HG03103 (cell line): ENCODE measurements at regions not wholly inside any gene's neighbourhood (a gene's known extent, or its start where the extent isn't known, plus 50 kb on each side); places are given as distances from the start of the nearest gene placed in this dataset.
"Not testable (repeated sequence)": the region's sequence is repeated elsewhere in the genome, so short reads cannot be mapped to it uniquely, and the experiment has no call there.

Experiments
- ATAC-seq: cut with Tn5 transposase; IDR thresholded peaks from one replicate; pipeline ENCODE4 v1.9.1; 2021; ENCODE audit warnings: low read depth; ENCODE audit not compliant: unreplicated experiment

GRCh38 chr6:4363656-4364055 is 228.3 kb upstream of the ECI2 start:
- ATAC-seq = no peak

DNA sequence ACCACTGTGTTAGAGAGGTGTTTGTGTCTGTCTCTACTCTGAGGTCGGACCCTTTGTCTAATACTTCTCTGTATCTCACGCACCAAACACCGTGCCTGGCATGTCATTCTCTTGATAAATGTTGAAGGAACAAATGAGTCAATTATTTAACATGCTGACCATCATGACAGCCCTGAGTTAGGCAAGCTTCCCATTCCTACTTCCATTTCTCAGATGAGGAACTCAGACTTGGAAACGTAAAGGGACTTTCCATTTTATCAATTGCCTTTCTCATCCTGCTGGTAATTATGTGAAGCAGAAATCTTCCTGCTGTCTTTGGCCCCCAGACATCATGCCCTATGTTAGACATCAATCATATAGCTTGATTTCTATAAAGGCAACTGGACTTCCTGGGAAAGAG is 227.0 kb upstream of the ECI2 start:
- no peak for ATAC-seq

DNA sequence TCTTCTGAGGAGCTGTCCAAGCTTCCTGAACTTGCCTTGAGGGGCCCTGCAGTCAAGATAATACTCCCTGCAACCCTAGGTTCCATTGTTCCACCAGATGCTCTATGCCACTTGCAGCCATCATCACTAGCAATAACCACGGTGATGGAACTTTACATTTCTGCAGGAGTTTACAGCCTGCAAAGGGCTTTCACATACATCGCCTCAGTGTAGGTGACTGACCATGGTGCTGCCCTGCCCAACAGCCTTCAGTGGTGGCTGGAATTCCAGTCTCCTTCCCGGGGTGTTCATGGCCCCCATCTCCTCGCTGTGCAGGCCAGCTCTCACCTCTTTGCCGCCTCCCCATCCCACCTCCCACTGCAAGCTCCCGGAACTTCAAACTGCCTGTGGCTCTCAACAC is 225.5 kb upstream of the ECI2 start:
- no peak for ATAC-seq

GRCh38 chr6:4359108-4359730 is 223.8 kb upstream of the ECI2 start:
- no peak for ATAC-seq

DNA sequence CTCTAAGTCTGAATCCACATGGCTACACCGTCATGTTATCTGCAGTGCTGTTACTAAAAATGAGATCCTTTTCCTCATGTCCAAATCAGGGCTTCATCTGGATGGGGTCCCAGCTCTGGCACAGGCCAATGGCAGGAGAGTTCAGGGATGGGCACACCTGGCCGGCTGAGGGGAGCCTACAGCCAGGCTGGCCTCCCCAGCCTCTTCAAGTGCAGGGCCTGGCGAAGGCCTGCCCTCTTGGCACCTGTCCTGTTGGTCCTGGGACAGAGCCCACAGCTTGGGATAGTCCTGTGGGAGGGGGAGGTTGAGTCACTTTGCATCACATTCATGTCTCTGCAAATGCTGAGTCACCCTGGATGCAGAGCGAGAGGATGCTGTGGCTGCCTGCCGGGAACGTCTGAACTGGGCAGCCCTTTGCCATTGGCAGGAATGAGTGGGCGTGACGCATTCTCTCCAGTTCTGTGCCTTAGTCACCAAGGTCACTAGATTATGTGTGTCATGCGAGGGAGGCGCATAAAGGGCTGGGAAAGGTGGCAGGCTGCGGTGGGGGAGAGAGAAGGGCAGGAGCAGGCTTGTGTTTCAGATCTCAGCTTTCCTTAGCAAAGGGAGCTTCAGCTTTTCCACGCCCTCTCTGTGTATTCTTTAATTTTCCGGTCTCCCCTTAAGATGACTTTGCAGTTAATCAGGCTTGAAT is 223.2 kb upstream of the ECI2 start:
- no peak for ATAC-seq

DNA sequence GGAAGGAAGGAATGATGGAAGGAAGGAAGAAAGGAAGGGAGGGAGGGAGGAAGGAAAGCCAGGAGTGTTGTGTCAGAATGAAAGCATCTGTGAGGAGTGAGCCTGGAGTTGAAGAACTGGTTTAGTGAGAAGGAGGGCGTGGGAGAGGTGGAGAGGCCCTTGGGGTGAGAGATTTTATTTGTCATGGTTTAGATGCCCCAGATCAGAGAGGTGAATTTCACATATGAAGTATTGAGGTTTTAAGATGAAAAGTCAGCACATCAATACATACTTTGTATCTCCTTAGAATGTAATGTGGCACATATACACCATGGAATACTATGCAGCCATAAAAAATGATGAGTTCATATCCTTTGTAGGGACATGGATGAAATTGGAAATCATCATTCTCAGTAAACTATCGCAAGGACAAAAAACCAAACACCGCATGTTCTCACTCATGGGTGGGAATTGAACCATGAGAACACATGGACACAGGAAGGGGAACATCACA is 222.3 kb upstream of the ECI2 start:
- not testable (repeated sequence) for ATAC-seq

DNA sequence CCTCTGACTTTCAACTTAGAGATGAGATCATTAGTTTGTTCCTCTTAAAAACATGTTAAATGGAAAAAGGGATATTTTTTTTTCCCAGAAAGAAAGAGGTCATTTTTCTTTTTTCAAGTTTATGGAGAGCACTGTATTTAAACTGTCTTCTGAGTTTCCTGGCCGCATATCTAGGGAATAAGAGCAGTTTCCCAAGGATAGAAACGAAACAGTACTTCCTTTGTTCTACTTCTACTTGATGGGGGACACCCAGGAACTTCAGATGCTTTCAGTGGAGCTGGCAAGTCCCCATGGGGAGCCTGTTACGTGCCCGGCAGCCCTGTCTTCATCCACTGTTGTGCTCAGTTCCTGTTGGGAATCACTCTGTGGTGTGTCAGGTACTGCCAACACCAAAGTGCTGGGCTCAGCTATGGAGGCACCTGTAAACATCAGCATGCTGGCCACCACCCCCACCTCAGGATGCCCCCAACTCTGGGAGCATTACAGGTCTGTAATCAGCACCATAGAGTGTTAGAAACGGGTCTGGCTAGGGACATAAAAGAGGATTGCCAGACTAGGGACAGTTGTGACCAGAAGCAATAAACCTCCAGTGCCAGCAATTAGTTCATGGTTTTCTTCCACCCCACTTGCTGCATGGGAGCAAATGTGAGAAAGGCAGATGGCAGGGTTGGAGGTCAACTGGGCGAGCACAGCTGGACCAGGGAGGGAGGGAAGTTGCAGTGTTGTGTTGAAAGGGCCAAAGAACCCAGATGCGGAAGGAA is 221.7 kb upstream of the ECI2 start:
- no peak for ATAC-seq

DNA sequence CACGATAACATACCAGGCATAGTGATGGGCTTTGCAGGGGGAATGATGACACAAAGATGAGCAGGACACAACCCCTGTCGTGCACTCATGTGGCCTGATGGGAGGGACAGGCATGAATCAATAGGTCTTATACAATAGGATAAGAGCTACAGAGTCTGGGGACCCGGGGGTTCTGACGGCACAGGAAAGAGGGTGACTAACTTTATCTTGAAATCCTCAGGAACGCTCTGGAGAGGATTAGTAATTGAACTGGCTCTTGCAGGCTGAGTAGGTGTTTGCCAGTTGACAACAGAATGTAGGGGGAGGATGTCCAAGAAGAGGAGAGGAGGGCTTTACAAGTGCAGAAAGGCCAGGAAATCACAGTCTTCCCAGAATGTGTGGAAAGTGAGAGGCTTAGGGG is 219.9 kb upstream of the ECI2 start:
- ATAC-seq = no peak

DNA sequence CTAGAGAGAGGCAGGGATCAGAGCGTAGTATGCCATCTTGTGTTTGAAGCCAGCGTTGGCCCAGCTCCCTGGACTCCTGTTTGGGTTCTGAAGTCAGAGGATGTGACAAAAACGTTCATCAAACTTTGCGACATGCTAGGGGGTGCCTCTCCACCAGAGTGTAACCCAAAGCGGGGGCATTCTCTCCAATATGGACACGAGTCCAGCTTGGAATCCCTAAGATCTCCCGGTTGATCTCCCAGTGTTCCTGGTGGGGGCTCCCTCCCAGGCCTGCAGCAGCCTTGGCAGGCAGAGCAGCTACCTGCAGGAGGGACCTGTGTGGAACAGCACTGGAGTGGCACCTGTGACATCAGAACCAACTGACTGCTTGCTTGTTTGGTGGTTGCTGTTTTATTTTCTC is 218.8 kb upstream of the ECI2 start:
- no peak for ATAC-seq

DNA sequence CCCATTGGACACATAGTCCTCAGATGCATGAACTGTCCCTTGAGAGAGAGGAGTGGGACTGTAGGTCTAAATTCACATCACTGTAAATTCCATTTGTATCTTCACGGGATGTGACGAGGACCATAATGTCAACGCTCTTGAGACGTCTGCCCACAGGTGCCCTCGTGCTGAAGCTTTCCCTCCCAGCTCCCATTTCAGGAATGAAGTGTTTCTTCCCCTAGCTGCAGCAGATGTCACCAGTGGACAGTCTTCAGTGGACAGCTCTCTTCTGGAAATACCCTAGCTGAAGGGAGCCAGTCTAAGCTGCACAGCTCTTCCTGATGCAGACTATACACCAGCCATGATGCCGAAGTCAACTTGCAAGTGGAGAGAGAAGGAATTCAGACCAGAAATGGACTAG is 217.4 kb upstream of the ECI2 start:
- no peak for ATAC-seq

GRCh38 chr6:4352322-4352669 is 216.9 kb upstream of the ECI2 start:
- no peak for ATAC-seq

- ATAC-seq = no peak
Observed at GRCh38 chr6:4351520-4352321, 216.3 kb upstream of the ECI2 start.

- ATAC-seq = no peak
Observed at GRCh38 chr6:4350567-4351519, 215.5 kb upstream of the ECI2 start.

- ATAC-seq = no peak
Observed at GRCh38 chr6:4349931-4350330, 214.6 kb upstream of the ECI2 start.

GRCh38 chr6:4349323-4349722 is 213.9 kb upstream of the ECI2 start:
- ATAC-seq = no peak

DNA sequence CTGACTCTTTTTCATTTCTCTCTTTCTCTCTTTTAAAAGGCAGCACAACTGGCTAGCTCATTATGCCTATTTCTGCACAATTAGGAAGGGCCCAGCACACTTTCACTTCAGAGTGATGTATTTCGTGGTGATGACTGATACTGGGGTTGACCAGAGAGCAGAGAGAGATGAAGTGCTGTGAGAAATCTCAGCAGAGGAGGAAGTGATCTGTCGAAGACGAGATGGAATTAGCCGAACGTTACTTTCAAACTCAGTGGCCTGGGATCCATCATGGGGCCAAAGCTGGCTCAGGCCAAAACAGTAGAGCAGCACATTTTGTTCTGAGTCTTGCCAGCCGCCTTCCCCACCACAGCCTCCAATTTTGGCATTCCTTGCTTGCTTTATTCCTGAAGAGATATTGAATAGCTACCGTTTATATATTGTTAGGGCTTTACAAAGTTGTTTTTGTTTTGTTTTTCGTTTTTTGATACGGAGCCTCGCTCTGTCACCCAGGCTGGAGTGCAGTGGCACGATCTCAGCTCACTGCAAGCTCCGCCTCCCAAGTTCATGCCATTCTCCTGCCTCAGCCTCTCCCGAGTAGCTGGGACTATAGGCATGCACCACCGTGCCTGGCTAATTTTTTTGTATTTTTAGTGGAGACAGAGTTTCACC is 213.2 kb upstream of the ECI2 start:
- no peak for ATAC-seq

DNA sequence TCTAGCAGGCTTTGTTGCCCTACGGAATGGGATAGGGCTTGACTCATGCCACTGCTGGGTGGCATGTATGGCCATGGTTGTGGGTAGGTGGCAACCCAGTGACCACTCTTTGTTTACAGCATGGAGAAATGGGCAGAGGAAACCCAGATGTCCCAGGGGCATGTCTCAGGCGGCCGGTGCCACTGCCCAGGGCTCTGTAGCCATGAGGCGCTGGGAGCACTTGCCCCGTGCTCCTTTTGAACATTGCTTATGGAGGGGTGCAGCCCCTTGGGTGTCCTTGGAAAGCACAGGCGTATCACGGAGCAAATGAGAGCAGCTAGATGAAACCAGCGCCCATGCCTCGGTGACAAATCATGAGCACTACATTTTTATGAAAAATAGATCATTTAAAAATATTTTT is 212.5 kb upstream of the ECI2 start:
- no peak for ATAC-seq

GRCh38 chr6:4346659-4347333 is 211.4 kb upstream of the ECI2 start:
- ATAC-seq = no peak

DNA sequence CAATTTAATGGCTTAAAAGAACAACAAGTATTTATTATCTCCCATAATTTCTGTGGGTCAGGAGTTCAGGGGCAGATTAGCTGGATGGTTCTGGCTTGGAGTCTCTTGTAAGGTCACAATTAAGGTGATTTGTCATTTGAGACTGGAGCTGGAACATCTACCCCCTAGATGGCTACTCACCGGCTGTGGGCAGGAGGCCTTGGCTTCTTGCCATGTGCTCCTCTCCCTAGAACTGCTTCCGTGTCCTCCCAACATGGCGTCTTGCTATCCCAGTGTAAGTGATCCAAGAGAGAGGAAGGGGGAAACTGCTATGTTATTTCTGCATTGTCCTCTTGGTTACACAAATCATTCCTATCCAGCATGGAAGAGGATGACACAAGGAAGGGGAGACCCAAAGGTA is 210.2 kb upstream of the ECI2 start:
- ATAC-seq = no peak
